NOMO-1 treated with DMSO at 0.1 percent for 48 hours (cell line): ENCODE measurements at regions not wholly inside any gene's neighbourhood (a gene's known extent, or its start where the extent isn't known, plus 50 kb on each side); places are given as distances from the start of the nearest gene placed in this dataset.

Source experiments
- DNase-seq: peaks from one replicate; lab custom pipeline; 2025; ENCODE audit not compliant: unreplicated experiment; lab: John Stamatoyannopoulos, UW

- DNase-seq = no peak
Measured at GRCh38 chr4:157795495-157795894, 377.3 kb downstream of the GASK1B start.

GRCh38 chr4:157792716-157793115, 380.1 kb downstream of the GASK1B start:
- DNase-seq = no peak

- DNase-seq = no peak
Measured at GRCh38 chr4:157791236-157791635, 381.6 kb downstream of the GASK1B start.

- no peak for DNase-seq
Measured at GRCh38 chr4:157787618-157788017, 385.2 kb downstream of the GASK1B start.

GRCh38 chr4:157781361-157781760, 391.5 kb downstream of the GASK1B start:
- no peak for DNase-seq

- DNase-seq = no peak
Measured at GRCh38 chr4:157779081-157779480, 393.7 kb downstream of the GASK1B start.

GRCh38 chr4:157776930-157777528, 395.8 kb downstream of the GASK1B start:
- DNase-seq = no peak

GRCh38 chr4:157775971-157776370, 396.9 kb downstream of the GASK1B start:
- DNase-seq = no peak

GRCh38 chr4:157772907-157773306, 399.9 kb downstream of the GASK1B start:
- no peak for DNase-seq

GRCh38 chr4:157768419-157768818, 404.4 kb downstream of the GASK1B start:
- DNase-seq = no peak

- DNase-seq = no peak
Measured at GRCh38 chr4:157763490-157763889, 409.3 kb downstream of the GASK1B start.

GRCh38 chr4:157754410-157754809, 418.4 kb downstream of the GASK1B start:
- DNase-seq = no peak

- DNase-seq = no peak
Measured at GRCh38 chr4:157751631-157752030, 421.2 kb downstream of the GASK1B start.

GRCh38 chr4:157741642-157742041, 431.2 kb downstream of the GASK1B start:
- no peak for DNase-seq

GRCh38 chr4:157739242-157739641, 433.6 kb downstream of the GASK1B start:
- DNase-seq = no peak

GRCh38 chr4:157728215-157728614, 444.6 kb downstream of the GASK1B start:
- no peak for DNase-seq

- DNase-seq = no peak
Measured at GRCh38 chr4:157727163-157727562, 445.7 kb downstream of the GASK1B start.

- DNase-seq = no peak
Measured at GRCh38 chr4:157722146-157722545, 450.7 kb downstream of the GASK1B start.

GRCh38 chr4:157713342-157713741, 459.5 kb downstream of the GASK1B start:
- DNase-seq = no peak

GRCh38 chr4:157706155-157706554, 466.7 kb downstream of the GASK1B start:
- DNase-seq = no peak

GRCh38 chr4:157702831-157703230, 470.0 kb downstream of the GASK1B start:
- DNase-seq = no peak

GRCh38 chr4:157701695-157701994, 471.2 kb downstream of the GASK1B start:
- no peak for DNase-seq

GRCh38 chr4:157700898-157701694, 471.7 kb downstream of the GASK1B start:
- no peak for DNase-seq
